HG03565 (cell line): ENCODE measurements at regions not wholly inside any gene's neighbourhood (a gene's known extent, or its start where the extent isn't known, plus 50 kb on each side); places are given as distances from the start of the nearest gene placed in this dataset.
"Not testable (repeated sequence)": the region's sequence is repeated elsewhere in the genome, so short reads cannot be mapped to it uniquely, and the experiment has no call there.

Source experiments
- ATAC-seq: cut with Tn5 transposase; IDR thresholded peaks from one replicate; pipeline ENCODE4 v1.9.1; 2021; ENCODE audit warnings: mild to moderate bottlenecking, moderate library complexity; ENCODE audit not compliant: unreplicated experiment

DNA sequence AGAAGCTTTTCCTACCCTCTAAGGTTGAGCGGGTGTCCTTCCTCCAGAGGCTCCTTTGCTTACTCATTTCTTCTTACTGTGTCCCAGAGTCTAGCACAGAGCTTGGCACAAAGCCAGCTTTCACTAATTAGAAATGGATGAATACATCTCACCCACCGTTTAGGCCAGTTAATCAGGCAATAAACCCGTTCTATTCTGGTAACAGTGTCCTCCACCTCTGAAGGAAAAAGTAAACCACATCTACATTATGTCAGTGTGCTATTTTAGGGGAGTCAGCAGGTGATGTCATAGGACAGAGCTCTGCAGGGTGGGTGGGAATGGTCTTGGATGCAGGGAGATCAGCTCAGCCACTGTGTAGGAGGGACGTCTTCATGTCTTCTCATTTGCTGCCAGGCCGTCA lies 109.2 kb downstream of the OSTF1 start:
- no peak for ATAC-seq

DNA sequence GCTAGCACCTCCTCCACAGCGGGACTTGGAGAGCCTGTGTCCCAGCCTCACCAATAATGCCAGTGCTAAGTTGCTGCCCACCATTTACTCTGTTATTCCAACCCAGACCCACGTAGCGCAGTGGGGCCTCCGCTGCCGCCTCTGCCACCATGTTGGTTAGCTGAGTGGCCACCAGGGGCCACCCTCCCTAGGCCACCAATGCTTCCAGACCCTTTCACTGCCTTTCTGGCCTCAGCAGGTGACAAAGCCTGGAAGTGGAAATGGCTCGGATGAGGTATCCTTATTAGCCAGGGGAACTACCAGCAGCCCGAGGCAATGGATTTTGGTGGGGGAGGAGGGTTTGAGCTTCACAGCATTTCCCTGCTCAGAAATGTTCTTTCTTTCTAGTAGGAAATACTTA lies 110.1 kb downstream of the OSTF1 start:
- no peak for ATAC-seq

DNA sequence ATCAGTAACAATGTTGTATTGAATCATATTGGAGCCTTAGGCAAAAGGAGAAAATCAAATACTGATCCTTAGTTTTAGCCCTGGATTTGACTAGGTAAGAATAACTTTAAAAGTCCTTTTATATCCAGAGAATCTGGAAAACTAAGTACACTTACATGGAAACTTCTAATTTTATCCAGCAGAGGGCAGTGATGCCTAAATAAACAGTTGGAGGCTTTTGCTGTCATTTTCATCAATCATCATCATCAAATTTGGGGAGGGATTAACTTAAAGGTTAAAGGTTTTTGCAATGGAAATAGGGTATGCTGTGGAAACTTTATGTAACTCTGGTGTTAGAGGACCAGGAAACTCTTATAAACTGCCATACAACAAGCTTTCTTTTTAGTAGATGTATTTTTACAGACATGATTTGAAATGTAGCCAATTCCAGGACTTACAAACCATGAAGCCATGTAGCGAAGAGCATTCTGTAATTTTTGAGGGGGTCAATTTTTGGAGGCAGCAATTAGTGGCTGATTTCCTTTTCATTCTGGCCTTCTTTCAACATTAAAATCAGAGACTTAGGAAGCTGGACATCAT lies 112.7 kb downstream of the OSTF1 start:
- ATAC-seq: no peak

DNA sequence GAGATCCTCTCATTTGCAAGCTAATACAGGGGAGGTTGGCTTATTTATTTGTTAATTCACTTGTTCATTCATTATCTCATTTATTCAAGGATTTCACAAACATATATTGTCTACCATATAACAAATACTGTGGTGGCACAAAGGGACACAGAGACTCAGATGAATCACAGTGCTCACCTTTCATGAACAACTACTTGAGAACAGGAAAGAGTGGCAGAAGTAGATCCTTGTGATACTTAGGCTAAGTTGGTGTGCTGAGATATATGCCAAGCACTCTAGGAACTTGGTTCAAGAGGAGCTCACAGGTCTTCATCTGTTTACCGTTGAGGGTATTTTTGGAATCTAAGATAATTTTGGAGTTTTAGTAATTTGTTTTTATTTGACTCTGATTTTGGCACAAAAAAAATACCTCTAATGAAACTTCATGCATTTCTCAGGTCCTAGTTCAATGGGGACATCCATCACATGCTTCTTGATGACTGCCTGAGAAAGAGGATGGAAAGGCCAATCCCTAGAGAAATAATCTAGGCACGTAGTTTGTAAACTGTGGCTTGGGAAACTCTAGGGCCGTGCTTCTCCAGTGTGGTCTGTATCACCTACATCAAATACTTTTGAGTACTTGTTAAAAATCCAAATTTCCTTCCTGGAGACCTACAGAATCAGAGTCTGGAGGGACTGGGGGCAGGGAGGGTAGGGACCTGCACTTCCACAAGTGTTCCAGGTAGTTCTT lies 113.3 kb downstream of the OSTF1 start:
- no peak for ATAC-seq

DNA sequence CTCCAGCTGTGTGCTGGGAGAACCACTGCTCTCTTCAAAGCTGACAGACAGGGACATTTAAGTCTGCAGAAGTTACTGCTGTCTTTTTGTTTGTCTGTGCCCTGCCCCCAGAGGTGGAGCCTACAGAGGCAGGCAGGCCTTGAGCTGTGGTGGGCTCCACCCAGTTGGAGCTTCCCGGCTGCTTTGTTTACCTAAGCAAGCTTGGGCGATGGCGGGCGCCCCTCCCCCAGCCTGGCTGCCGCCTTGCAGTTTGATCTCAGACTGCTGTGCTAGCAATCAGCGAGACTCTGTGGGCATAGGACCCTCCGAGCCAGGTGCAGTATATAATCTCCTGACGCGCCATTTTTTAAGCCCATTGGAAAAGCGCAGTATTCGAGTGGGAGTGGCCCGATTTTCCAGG lies 119.7 kb downstream of the OSTF1 start:
- not testable (repeated sequence) for ATAC-seq

DNA sequence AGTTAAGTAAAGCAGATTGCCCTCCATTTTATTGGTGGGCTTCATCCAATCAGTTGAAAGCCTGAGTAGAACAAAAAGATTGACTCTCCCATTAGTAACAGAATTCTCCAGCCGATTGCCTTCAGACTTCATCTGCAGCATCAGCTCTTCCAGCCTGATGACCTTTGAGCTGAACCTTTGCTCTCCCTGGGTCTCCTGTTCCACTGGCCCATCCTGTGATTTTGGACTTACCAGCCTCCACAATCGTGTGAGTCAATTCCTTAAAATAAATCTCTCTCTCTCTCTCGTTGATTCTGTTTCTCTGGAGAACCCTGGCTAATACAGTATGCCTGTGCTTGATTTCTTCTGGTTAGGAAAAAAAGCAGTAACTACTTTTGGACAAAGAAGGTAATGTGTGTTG lies 121.9 kb downstream of the OSTF1 start:
- no peak for ATAC-seq

DNA sequence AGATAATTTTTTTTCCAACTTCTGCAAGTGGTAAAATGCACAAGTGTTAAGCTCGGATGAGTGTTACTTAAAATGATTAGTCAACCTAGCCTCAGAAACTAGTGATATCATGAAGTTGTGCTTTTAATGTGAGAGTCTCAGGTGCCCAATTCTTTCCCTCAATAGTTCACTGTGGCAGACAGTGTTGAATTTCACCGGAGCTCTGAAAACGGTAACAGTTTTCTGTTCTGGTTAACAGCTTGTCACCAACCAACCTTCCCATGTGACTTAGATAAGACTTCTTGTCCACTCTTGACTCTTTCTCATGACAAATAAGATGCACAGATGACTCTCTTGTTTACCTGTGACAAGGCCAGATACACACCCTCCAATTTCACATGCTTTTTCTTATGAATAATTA lies 125.5 kb downstream of the OSTF1 start:
- no peak for ATAC-seq

DNA sequence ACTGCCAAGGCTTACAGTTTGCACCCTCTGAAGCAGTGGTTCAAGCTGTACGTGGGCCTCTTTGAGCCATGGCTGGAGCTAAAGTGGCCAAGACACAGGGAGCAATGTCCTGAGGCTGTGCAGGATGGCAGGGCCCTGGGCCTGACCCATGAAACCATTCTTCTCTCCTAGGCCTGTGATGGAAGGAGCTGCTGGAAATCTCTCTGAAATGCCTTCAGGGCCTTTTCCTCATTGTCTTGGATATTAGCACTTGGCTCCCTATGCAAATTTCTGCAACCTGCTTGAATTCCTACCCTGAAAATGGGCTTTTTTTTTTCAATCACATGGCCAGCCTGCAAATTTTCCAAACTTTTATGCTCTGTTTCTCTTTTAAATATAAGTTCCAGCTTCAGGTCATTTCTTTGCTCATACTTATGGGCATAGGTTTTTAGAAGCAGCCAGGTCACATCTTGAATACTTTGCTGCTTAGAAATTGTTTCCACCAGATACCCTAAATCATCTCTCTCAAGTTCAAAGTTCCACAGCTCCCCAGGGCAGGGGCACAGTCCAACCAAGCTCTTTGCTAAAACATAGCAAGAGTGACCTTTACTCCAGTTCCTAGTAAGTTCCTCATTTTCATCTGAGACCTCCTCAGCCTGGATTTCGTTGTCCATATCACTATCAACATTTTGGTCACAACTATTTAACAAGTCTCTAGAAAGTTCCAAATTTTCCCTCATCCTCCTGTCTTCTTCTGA lies 138.3 kb downstream of the OSTF1 start:
- no peak for ATAC-seq

DNA sequence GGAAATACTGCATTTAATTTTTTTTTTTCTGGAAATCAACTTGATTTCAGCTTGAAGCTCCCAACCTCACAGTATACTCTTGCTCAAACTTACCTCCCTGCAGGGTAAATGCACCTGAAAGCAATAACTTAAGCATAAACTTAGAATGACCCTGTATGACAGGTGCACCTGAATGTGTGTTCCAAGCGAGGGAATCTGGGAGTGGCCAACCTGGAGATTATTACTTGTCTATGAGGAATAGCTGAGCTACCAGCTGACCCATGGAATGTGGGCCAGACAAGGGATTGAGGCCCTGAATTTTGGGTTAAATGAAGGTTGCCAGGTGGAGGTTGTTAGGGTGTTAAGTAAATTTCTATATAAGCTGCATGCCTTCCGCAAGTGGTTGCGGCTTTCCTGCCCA lies 140.6 kb downstream of the OSTF1 start:
- ATAC-seq: no peak

DNA sequence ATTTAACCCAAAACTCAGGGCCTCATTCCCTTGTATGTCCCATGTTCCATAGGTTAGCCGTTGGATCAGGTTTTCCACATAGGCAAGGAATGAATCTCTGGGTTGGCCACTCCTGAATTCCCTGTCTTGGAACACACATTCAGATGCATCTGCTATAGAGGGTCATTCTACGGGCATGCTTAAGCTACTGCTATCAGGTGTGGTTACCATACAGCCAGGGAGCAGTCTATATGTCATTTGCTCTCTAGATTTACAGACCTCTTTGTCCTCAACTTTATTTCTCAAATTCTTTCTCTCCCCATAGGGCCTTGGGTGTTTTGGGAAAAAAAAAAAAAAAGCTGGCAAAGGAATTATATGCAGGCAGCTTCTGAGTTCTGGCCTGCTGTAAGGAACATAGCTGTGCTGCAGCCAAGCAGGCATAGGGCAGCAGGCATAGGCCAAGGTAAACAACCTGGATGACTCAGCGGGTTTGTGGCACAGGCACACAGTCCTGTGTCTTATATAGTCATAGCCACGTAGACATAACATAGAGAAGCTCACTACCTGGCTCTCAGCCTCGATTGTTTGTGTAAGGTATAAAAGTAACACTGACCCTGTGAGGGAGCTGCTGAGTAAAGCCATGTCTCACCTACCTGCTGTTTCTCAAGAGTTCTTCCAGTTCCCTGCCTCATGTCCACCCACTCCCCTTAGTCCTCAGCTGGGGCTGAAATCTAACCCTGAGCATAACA lies 141.5 kb downstream of the OSTF1 start:
- no peak for ATAC-seq

DNA sequence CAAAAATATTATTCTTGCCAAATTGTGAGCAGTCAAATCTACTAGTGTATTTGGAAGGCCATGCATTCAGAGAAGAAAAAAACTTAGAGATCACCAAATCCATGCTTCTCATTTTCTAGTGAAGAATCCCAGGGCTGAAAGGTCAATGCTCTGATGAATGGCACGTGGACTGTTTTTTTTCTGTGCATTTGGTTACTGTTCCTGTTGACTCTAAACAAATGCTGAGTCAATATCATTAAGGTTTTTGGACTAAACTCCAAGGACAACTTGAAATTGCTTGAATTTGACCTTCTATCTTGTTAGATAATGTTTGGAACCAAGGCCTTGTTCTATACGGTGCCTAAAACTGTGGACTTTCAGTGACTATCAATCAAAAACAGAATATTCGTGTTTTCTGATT lies 142.2 kb downstream of the OSTF1 start:
- ATAC-seq: no peak

DNA sequence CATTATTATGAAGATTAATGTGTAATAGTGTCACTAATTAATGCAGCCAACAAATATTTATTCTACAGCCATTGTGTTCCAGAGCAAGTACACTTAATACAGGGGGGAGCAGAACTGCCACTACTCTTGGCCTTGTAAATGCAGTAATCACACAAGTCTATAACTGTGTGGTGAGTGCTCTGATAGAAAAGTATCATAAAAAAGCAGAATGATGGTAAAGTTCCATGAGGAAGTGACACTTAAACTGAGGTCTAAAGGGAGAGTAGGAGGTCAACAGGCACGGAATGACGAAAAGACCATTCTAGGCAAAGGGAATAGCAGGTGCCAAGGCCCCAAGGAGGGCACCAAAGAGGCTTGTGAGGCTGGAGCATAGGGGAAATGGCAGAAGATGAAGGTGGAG lies 142.9 kb downstream of the OSTF1 start:
- no peak for ATAC-seq

DNA sequence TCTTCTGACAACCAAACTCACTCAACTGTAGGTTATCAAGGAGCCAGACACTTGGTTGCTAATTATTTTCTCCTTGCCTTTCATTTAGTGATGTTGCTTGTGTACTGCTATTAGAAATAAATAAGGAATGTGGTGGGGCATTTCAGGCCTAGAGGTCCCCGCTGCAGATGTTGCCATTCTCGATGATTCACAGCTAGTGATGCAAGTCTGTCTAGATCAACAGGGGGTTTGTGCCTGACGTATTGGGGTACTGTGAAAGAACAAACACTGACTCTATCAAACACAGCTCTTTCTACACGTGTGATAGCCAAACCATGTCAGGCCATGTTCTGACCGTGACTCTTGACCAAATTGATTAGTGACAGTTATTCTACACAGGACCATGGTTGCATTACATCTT lies 144.7 kb downstream of the OSTF1 start:
- no peak for ATAC-seq

DNA sequence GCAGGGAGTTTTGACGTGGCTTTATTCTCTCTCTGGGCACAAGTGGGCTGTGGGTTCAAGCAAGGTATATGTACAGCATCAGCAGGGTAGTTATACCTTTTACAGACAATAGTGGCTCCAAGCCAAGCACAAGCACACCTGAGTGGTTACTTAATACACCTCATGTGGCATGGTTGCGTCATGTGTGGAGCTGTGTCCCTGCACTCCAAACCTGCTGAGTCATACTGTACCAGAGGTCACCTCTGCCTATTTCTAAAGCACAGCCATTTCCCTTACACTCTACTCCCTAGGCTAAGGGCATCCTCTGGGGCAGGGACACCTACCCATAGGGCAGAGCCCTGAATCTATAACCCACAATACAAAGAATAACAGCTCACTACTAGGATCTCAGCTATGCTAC lies 147.3 kb downstream of the OSTF1 start:
- ATAC-seq: no peak

DNA sequence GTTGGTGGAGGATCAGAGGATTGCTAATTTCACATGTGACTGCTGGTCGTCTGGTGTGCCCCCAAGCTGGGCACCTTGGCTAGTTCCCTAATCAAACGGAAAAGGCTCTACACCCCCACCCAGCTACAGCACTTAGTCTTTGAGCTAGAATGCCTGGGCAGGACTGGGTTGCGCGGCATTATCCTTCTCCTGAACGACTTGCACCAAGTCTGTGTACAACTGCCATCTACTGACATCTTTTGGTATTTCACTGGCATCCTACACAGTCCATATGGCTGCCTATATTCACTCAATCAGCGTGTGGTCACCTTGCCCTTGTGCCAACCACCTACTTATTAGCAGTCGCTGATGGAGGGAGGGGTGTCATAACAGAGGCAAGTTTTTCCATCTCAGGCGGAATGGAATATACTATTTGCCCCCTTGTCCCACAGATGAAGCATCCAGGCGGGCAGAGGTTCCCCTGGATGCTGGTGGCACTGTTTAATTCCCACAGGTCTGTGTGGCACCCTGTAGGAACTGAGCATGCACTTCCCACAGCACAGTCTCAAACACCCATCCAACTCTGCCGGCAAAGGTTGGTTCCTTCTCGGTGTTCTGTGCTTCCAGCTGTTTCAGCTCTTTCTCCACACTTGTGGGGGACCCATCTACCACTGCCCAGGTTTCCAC lies 150.1 kb downstream of the OSTF1 start:
- peak; percentile 96 for ATAC-seq

DNA sequence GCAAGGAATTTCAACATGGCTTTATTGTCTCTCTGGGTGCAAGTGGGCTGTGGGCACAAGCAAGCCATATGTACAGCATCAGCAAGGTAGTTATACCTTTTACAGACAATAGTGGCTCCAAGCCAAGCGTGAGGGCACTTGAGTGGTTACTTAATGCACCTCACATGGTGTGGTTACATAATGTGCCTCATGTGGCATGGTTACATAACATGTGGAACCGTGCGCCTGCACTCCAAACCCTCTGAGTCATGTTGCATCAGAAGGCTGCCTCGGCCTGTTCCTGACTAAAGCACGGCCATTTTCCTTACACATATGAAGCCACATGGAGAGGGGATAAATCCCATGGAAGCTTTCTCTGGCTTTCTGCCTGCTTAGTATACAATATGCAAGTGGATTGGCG lies 150.9 kb downstream of the OSTF1 start:
- ATAC-seq: no peak

DNA sequence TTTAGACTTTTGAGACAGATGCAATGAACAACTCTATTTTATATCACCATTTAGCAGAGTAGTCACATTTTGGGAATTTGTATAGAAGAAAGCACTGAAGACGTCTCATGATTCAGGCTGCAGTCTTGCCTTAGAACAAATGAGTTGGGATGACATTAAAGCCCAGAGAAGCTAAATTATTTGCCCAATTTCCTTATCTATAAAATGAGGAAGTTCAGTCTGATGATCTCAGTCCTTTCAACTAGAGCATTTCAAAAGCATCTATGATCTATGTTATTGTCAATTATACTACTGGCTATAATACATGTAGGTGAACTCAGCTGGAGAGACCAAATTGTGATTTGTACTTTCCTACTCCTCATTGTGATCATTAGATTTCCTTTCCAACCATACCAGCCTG lies 154.1 kb downstream of the OSTF1 start:
- no peak for ATAC-seq

DNA sequence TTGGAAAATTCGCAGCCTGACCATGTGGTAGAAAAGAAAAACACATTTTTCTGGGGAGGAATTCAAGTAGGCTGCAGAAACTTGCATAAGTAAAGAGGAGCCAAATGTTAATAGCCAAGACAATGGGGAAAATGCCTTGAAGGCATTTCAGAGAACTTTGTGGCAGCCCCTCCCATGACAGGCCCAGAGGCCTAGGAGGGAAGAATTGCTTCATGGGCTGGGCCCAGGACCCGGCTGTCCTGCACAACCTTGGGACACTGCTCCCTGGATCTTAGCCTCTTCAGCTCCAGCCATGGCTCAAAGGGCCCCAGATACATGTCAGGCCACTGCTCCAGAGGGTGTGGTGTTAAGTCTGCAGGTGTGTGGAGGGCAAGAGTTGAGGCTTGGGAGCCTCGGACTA lies 158.6 kb downstream of the OSTF1 start:
- no peak for ATAC-seq

DNA sequence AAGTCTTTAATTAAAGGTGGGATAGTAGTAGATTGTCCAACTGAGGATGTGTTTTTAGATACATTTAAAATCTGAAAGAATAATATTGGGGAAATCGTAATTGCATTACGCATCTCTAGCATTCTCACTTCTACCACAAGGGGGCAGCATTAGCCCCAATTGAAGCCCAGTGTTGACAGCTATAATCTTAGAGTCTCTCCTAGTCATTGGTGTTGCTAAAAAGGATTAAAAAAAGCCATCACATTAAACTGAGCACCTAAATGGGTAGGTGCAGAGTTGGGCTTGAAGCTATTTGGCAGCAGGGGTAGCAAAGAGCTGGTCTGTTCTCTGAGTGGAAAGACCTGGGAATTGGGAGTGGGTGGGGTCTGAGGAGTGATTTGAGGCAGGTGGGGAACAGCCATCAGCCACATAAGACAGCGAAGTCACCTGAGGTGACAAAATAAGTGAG lies 177.2 kb downstream of the OSTF1 start:
- ATAC-seq: peak; percentile 87

DNA sequence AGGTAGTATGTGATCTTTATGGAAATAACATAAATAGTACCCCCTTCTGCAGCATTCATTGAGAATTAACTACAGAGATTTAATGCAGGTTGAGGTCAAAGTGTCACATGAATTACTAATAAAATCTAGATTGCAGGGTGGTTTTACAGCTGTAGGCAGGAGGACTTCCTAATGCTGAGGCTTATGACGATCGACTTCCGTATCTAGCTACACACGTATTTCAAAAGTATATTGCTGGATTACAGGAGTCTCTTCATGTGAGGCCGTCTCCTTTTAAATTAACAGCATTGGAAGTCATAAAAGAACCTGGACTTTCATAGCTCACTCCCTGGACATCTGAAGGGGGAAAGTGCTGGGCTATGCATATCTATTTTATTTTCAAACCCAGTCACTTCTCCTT lies 180.9 kb downstream of the OSTF1 start:
- no peak for ATAC-seq

DNA sequence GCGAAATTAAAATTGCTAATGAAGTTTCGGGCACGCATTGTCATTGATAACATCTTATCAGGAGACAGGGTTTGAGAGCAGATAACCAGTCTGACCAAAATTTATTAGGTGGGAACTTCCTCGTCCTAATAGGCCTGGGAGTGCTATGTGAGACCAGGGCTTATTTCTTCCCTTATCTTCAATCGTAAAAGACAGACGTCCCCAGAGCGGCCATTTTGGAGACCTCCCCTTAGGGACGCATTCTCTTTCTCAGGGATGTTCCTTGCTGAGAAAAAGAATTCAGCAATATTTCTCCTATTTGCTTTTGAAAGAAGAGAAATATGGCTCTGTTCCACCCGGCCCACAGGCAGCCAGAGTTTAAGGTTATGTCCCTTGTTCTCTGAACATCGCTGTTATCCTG lies 184.7 kb downstream of the OSTF1 start:
- ATAC-seq: not testable (repeated sequence)
